Lung (tissue), 11 donors: ENCODE measurements at regions not wholly inside any gene's neighbourhood (a gene's known extent, or its start where the extent isn't known, plus 50 kb on each side); places are given as distances from the start of the nearest gene placed in this dataset.
"Not testable (repeated sequence)": the region's sequence is repeated elsewhere in the genome, so short reads cannot be mapped to it uniquely, and the experiment has no call there.

Experiments
- ATAC-seq: fragments of 200-7000 bp; cut with Tn5 transposase; one replicate; pipeline ENCODE4 v1.9.1; 2020; ENCODE audit warnings: moderate number of reproducible peaks; ENCODE audit not compliant: insufficient read depth, low FRiP score
- DNase-seq, 3 donors: peaks; one replicate each; pipeline ENCODE4 v3.0.0-alpha.2; 2013 to 2017
- H3K27ac ChIP-seq, 2 donors: one replicate each; pipeline ENCODE4 v1.5.1; 2013; ENCODE audit warnings: mild to moderate bottlenecking in 2 of 2, moderate library complexity in 2 of 2, control low read depth in 1 of 2, inconsistent platforms in 1 of 2, low read depth in 1 of 2, low read length in 1 of 2
- H3K27me3 ChIP-seq, 3 donors: one replicate each; pipeline ENCODE4 v1.5.1; 2013; ENCODE audit warnings: low read length in 2 of 3; ENCODE audit not compliant: control insufficient read depth in 3 of 3, insufficient read depth in 3 of 3
- H3K36me3 ChIP-seq, 4 donors: one replicate each; pipeline ENCODE4 v1.5.1; 2013; ENCODE audit warnings: low read length in 4 of 4, mild to moderate bottlenecking in 1 of 4, moderate library complexity in 1 of 4; ENCODE audit not compliant: control insufficient read depth in 4 of 4, insufficient read depth in 4 of 4
- H3K4me1 ChIP-seq, 5 donors: one replicate each; pipeline ENCODE4 v1.5.1; 2013; ENCODE audit warnings: low read length in 5 of 5, mild to moderate bottlenecking in 2 of 5, moderate library complexity in 1 of 5; ENCODE audit not compliant: control insufficient read depth in 5 of 5, insufficient read depth in 5 of 5
- H3K4me3 ChIP-seq: one replicate; pipeline ENCODE4 v1.5.1; 2013; ENCODE audit warnings: mild to moderate bottlenecking, control low read depth, moderate library complexity
- H3K9ac ChIP-seq, 2 donors: one replicate each; pipeline ENCODE4 v1.5.1; 2013; ENCODE audit warnings: low read length in 2 of 2, control low read depth in 1 of 2; ENCODE audit not compliant: insufficient read depth in 1 of 2
- H3K9me3 ChIP-seq, 4 donors: one replicate each; pipeline ENCODE4 v1.5.1; 2013; ENCODE audit warnings: low read length in 3 of 4, mild to moderate bottlenecking in 1 of 4, moderate library complexity in 1 of 4; ENCODE audit not compliant: control insufficient read depth in 4 of 4, insufficient read depth in 3 of 4
- CTCF ChIP-seq: IDR thresholded peaks from 2 replicates; pipeline ENCODE4 v1.5.1; 2012; ENCODE audit warnings: mild to moderate bottlenecking; ENCODE audit errors: control extremely low read depth, extremely low read depth
- WGBS, 2 donors: extraction: QIAGEN DNeasy Blood & Tissue Kit; methylation state at CpG; one replicate each; pipeline ENCODE4 v1.1.7; 2013; 5-methylcytosine and 5-hydroxymethylcytosine counted together
- donor health status: control.
- donor health status: control.
- donor health status: Bipolar disorder and iron deficiency.
- donor health status: healthy.
- donor health status: DM: yes; HTN: yes; CAD: no.

GRCh38 chr18:1147730-1148129 lies 243.1 kb downstream of the ADCYAP1 start:
- DNase-seq (no peak), ATAC-seq (no peak)
- H3K9me3 ChIP-seq = peaks cover 0 to 7% (median 4%) of the 10 kb centered on the region in 4 donors
- no peak overlapping the region for H3K4me3 ChIP-seq
- no peak overlapping the region for H3K9ac ChIP-seq
- 79 to 90% methylated on average over 1 of the region's 1 CpG for WGBS, 2 donors
- no peaks in the 10 kb centered on the region for H3K27me3 ChIP-seq
- H3K4me1 ChIP-seq = no peaks in the 10 kb centered on the region
- peaks cover 0 to 2% (median 0%) of the 10 kb centered on the region in 4 donors for H3K36me3 ChIP-seq
- no peak for TF ChIP-seq CTCF
- H3K27ac ChIP-seq = no peak overlapping the region

DNA sequence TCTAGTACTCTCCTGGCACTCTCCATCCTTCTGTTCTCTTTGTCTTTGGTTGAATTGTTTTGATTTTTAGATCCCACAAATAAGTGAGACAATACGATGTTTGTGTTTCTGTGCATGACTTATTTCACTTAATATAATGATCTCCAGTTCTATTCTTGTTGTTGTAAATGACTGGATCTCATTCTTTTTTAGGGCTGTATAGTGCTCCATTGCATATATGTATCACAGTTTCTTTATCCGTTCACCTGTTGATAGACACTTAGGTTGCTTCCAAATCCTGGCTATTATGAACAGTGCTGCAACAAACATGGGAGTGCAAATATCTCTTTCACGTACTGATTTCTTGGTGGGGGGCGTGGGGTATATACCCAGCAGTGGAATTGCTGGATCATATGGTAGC lies 245.0 kb downstream of the ADCYAP1 start:
- Histone ChIP-seq H3K9me3 (peaks cover 0 to 7% (median 2%) of the 10 kb centered on the region in 4 donors), H3K4me1 (no peaks in the 10 kb centered on the region), H3K9ac (no peak overlapping the region), H3K4me3 (no peak overlapping the region), H3K36me3 (peaks cover 0 to 2% (median 0%) of the 10 kb centered on the region in 4 donors), H3K27me3 (no peaks in the 10 kb centered on the region), H3K27ac (no peak overlapping the region)
- no peak for DNase-seq
- ATAC-seq = no peak
- WGBS, 2 donors = 94 to 96% methylated on average over 4 of the region's 4 CpGs
- no peak for TF ChIP-seq CTCF

DNA sequence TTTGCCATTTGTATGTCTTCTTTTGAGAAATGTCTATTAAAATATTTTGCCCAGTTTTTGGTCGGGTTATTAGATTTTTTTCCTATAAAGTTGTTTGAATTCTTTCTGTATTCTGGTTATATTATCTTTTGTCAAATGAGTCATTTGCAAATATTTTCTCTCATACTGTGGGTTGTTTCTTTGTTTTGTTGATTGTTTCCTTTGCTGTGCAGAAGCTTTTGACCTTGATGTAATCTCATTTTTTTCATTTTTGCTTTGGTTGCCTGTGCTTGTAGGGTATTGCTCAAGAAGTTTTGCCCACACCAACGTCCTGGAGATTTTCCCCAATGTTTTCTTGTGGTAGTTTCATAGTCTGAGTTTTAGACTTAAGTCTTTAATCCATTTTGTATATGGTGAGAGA lies 245.7 kb downstream of the ADCYAP1 start:
- no peak for TF ChIP-seq CTCF
- Histone ChIP-seq H3K9ac (no peak overlapping the region), H3K27ac (no peak overlapping the region), H3K4me3 (no peak overlapping the region), H3K4me1 (no peaks in the 10 kb centered on the region), H3K9me3 (peaks cover 0 to 9% (median 2%) of the 10 kb centered on the region in 4 donors), H3K36me3 (peaks cover 0 to 2% (median 0%) of the 10 kb centered on the region in 4 donors), H3K27me3 (no peaks in the 10 kb centered on the region)
- ATAC-seq (no peak), DNase-seq (no peak)
- 59 to 60% methylated on average over 2 of the region's 2 CpGs for WGBS, 2 donors

DNA sequence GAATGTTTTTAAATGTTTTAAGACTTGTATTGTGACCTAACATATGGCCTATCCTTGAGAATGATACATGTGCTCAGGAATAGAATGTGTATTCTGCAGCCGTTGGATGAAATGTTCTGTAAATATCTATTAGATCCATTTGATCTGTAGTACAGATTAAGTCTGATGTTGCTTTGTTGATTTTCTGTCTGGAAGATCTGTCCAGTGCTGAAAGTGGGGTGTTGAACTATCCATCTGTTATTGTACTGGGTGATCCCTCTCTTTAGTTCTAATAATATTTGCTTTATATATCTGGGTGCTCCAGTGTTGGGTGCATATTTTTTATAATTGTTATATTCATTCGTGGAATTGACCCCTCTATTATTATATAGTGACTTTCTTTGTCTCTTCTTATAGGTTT lies 248.3 kb downstream of the ADCYAP1 start:
- not testable (repeated sequence) for H3K4me1 ChIP-seq, H3K4me3 ChIP-seq, ATAC-seq, H3K27me3 ChIP-seq, H3K36me3 ChIP-seq, H3K27ac ChIP-seq, H3K9ac ChIP-seq, H3K9me3 ChIP-seq, DNase-seq
- whole genome bisulfite sequencing, 2 donors = 48 to 65% methylated on average over 2 of the region's 2 CpGs
